ENCODE measurements at regions not wholly inside any gene's neighbourhood (a gene's known extent, or its start where the extent isn't known, plus 50 kb on each side); places are given as distances from the start of the nearest gene placed in this dataset.

- TF ChIP-seq CTCF (IDR thresholded peaks at IDR 0.05) = no peak
- TF ChIP-seq ZFX (IDR thresholded peaks at IDR 0.05; ENCODE audit: borderline replicate concordance) = no peak
Measured at GRCh38 chr2:149885468-149885867, 297.9 kb upstream of the MMADHC start.
